Loucy (cell line): ENCODE measurements at regions not wholly inside any gene's neighbourhood (a gene's known extent, or its start where the extent isn't known, plus 50 kb on each side); places are given as distances from the start of the nearest gene placed in this dataset.

ENCODE experiments used
- H2AFZ ChIP-seq: fragments of 200-600 bp; sonication (generic); 2 replicates; pipeline ENCODE4 v1.6.0; 2016; ENCODE audit warnings: antibody characterized with exemption, mild to moderate bottlenecking, low read length, moderate library complexity
- H3F3A ChIP-seq: fragments of 200-600 bp; 2 replicates; pipeline ENCODE4 v1.6.0; 2016; ENCODE audit warnings: antibody characterized with exemption, low read depth, mild to moderate bottlenecking
- H3K27me3 ChIP-seq: fragments of 200-600 bp; sonication (generic); 2 replicates; pipeline ENCODE4 v1.6.1; 2014; ENCODE audit warnings: low read length, mild to moderate bottlenecking; ENCODE audit not compliant: insufficient read depth, poor library complexity, severe bottlenecking
- H3K36me3 ChIP-seq: fragments of 200-600 bp; sonication (generic); 2 replicates; pipeline ENCODE4 v1.6.1; 2016; ENCODE audit warnings: low read length; ENCODE audit not compliant: insufficient read depth
- H3K4me1 ChIP-seq: fragments of 200-600 bp; sonication (generic); 2 replicates; pipeline ENCODE4 v1.5.1; 2014; ENCODE audit warnings: low read length, mild to moderate bottlenecking; ENCODE audit not compliant: insufficient read depth, poor library complexity, severe bottlenecking
- H3K4me2 ChIP-seq: fragments of 200-600 bp; sonication (generic); 2 replicates; pipeline ENCODE4 v1.6.0; 2014; ENCODE audit warnings: antibody characterized with exemption, low read length, low read depth, mild to moderate bottlenecking; ENCODE audit not compliant: poor library complexity, severe bottlenecking
- H3K4me3 ChIP-seq: fragments of 200-600 bp; sonication (generic); 2 replicates; pipeline ENCODE4 v1.5.1; 2014; ENCODE audit warnings: low read length, mild to moderate bottlenecking, mixed read lengths; ENCODE audit not compliant: poor library complexity, severe bottlenecking
- H3K79me2 ChIP-seq: fragments of 200-600 bp; sonication (generic); 2 replicates; pipeline ENCODE4 v1.6.1; 2014; ENCODE audit warnings: low read length; ENCODE audit not compliant: insufficient read depth
- H3K9ac ChIP-seq: fragments of 200-600 bp; sonication (generic); 2 replicates; pipeline ENCODE4 v1.6.0; 2014; ENCODE audit warnings: mild to moderate bottlenecking, low read depth, low read length, moderate library complexity; ENCODE audit not compliant: poor library complexity, severe bottlenecking
- H3K9me2 ChIP-seq: fragments of 200-600 bp; sonication (generic); replicated peaks from 2 replicates; pipeline ENCODE4 v1.6.1; 2016; ENCODE audit warnings: low read depth, low read length, mixed read lengths
- H3K9me3 ChIP-seq: fragments of 200-600 bp; sonication (generic); 2 replicates; pipeline ENCODE4 v1.6.1; 2014; ENCODE audit warnings: mild to moderate bottlenecking, antibody characterized with exemption, low read length, low read depth; ENCODE audit not compliant: insufficient read depth
- H4K20me1 ChIP-seq: fragments of 200-600 bp; sonication (generic); 2 replicates; pipeline ENCODE4 v1.6.0; 2014; ENCODE audit warnings: antibody characterized with exemption, low read length, mild to moderate bottlenecking; ENCODE audit not compliant: insufficient read depth, poor library complexity, severe bottlenecking
- EZH2phosphoT487 ChIP-seq: fragments of 200-600 bp; IDR thresholded peaks from 2 replicates; pipeline ENCODE4 v1.6.1; 2018; ENCODE audit warnings: antibody characterized with exemption, mild to moderate bottlenecking, moderate library complexity, borderline replicate concordance
- TF ChIP-seq, protein P1 (sequence below): fragments of 200-600 bp; sonication (generic); conservative IDR thresholded peaks from 2 replicates; pipeline ENCODE4 v1.5.1; 2014; ENCODE audit warnings: mild to moderate bottlenecking, antibody characterized with exemption, low read length

- no peak for TF ChIP-seq EZH2phosphoT487
- TF ChIP-seq, protein P1, sequence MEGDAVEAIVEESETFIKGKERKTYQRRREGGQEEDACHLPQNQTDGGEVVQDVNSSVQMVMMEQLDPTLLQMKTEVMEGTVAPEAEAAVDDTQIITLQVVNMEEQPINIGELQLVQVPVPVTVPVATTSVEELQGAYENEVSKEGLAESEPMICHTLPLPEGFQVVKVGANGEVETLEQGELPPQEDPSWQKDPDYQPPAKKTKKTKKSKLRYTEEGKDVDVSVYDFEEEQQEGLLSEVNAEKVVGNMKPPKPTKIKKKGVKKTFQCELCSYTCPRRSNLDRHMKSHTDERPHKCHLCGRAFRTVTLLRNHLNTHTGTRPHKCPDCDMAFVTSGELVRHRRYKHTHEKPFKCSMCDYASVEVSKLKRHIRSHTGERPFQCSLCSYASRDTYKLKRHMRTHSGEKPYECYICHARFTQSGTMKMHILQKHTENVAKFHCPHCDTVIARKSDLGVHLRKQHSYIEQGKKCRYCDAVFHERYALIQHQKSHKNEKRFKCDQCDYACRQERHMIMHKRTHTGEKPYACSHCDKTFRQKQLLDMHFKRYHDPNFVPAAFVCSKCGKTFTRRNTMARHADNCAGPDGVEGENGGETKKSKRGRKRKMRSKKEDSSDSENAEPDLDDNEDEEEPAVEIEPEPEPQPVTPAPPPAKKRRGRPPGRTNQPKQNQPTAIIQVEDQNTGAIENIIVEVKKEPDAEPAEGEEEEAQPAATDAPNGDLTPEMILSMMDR = no peak
Observed at GRCh38 chr15:87639305-87640011, 617.1 kb downstream of the NTRK3 start.

DNA sequence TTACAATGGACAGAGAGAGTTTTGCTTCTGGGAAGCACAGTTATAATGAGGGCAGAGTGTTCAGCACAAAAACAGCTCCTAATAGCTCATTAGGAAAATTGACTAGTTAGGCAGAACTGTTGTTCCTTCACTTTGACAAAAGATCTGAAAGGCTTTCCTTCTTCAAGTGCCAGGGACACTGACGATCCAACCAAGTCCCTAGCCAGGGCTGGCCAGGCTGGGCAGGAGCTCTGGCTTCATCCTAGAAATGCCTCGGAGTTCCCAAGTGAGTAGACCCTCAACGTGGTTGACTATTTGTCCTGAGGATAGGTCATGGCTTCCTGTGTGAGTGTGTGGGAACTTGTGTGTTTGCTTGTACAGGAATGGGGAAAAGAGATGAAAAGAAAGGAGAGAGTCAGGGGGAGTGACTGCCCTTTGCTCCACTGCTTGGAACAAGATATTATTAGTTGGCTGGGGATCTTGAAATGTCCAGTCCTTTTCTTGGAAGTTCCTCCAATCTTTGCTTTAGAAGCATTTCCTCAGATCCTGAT lies 617.9 kb downstream of the NTRK3 start:
- H3K79me2 ChIP-seq = no peaks in the 10 kb centered on the region
- H3K4me1 ChIP-seq = no peaks in the 10 kb centered on the region
- no peaks in the 10 kb centered on the region for H3F3A ChIP-seq
- H3K9ac ChIP-seq = no peak overlapping the region
- TF ChIP-seq, protein P1 = no peak
- TF ChIP-seq EZH2phosphoT487 = no peak
- no peak overlapping the region for H3K4me3 ChIP-seq
- no peaks in the 10 kb centered on the region for H3K9me3 ChIP-seq
- H3K9me2 ChIP-seq = no peaks in the 10 kb centered on the region
- no peak overlapping the region for H2AFZ ChIP-seq
- H3K27me3 ChIP-seq = no peaks in the 10 kb centered on the region
- no peaks in the 10 kb centered on the region for H3K36me3 ChIP-seq
- H3K4me2 ChIP-seq = no peak overlapping the region
- H4K20me1 ChIP-seq = no peaks in the 10 kb centered on the region

More at GRCh38 chr15:87639305-87640011, 617.1 kb downstream of the NTRK3 start:
- Histone ChIP-seq H3K9me2 (no peaks in the 10 kb centered on the region), H3K79me2 (no peaks in the 10 kb centered on the region), H3K9ac (no peak overlapping the region), H2AFZ (no peak overlapping the region), H3K36me3 (no peaks in the 10 kb centered on the region), H3K4me2 (no peak overlapping the region), H3F3A (no peaks in the 10 kb centered on the region), H3K4me1 (no peaks in the 10 kb centered on the region), H4K20me1 (no peaks in the 10 kb centered on the region), H3K9me3 (no peaks in the 10 kb centered on the region), H3K27me3 (no peaks in the 10 kb centered on the region), H3K4me3 (no peak overlapping the region)

DNA sequence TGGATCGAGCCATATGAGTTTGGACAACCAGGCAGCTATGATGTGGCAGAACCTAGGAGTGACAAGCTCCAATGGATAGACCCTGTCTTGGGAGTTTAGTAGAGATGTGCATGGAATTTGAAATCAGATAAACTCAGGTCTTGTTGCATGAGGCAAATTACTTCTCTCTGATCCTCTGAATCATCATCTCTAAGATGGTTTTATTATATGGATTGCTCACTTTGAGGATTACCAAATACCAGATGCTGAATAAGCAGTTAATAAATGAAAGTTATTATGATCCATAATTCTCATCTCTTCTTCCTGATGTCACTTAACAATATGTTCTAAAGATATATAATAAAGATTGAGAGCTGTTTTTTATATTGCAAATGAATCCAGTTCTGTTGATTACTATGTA lies 622.2 kb downstream of the NTRK3 start:
- Histone ChIP-seq H3K27me3 (no peaks in the 10 kb centered on the region), H3K9ac (no peak overlapping the region), H2AFZ (no peak overlapping the region), H3K9me2 (no peaks in the 10 kb centered on the region), H3K4me1 (no peaks in the 10 kb centered on the region), H3K36me3 (no peaks in the 10 kb centered on the region), H3K4me3 (no peak overlapping the region), H4K20me1 (no peaks in the 10 kb centered on the region), H3K79me2 (no peaks in the 10 kb centered on the region), H3F3A (no peaks in the 10 kb centered on the region), H3K4me2 (no peak overlapping the region), H3K9me3 (no peaks in the 10 kb centered on the region)
- no peak for TF ChIP-seq EZH2phosphoT487
- TF ChIP-seq, protein P1 = no peak
